Fibroblast of skin of left biceps (primary cell): ENCODE measurements at regions not wholly inside any gene's neighbourhood (a gene's known extent, or its start where the extent isn't known, plus 50 kb on each side); places are given as distances from the start of the nearest gene placed in this dataset.
A peak's percentile ranks its signal among the peaks of the same experiment; 100 is the strongest.

Experiments used
- DNase-seq, 2 experiments: peaks; one replicate each; pipeline ENCODE4 v3.0.0-alpha.2; 2013; ENCODE audit warnings: low read depth in 2 of 2

DNA sequence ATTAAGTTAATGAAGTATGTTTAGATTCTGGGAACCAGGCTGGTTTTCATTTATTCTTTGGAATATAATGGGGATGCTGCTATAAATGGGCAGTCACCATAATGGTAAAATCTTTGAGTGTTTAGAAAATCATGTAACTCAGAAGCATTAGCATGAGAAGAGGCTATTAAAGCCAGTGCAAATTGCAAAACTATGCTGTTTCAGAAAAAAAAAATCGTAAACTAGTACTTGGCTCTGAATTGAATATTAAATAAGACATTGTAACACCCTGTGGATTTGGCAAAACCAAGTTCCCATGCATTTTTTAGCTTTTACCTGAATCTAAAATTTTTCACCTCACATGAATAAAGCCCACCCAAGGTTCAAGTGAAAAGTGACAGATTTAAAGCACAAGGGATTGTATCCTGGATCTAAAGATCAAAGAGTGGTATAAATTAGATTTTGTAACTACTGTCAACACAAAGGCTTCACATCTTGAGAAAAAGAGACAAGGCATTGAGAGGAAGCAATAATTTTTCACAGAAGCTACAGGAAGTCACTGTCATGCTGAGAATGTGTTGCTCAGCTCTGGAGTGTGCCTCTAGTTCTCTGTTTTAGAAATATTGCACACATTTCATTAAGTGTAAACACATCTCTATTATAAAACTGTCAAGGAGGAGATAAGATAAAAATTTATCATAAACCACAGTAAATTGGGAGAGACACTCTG is 142.2 kb downstream of the ABCA8 start:
- no peak for DNase-seq

- no peak for DNase-seq
Observed at GRCh38 chr17:68809148-68809547, 146.0 kb downstream of the ABCA8 start.

- no peak for DNase-seq
Observed at GRCh38 chr17:68807998-68808772, 147.0 kb downstream of the ABCA8 start.

DNA sequence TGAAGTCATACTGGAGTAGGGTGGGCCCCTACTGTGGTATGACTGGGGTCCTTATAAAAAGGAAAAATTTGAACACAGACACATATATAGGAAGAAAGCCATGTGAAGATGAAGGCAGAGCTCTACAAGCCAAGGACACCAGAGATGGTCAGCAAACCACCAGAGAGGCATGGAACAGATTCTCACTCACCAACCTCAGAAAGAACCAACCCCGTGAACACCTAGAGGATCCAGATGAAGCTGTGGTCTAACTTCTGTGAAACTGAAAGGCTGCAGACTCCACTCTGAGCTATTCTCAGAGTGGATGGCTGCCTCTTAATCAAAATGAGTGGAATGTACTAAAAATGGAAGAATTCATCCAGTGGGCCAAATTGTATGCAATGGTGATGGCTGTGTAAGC is 149.6 kb downstream of the ABCA8 start:
- no peak for DNase-seq

- no peak for DNase-seq
Observed at GRCh38 chr17:68804777-68805520, 150.2 kb downstream of the ABCA8 start.

- no peak for DNase-seq
Observed at GRCh38 chr17:68803164-68803929, 151.8 kb downstream of the ABCA8 start.

GRCh38 chr17:68801335-68802247 is 153.6 kb downstream of the ABCA8 start:
- no peak for DNase-seq

DNA sequence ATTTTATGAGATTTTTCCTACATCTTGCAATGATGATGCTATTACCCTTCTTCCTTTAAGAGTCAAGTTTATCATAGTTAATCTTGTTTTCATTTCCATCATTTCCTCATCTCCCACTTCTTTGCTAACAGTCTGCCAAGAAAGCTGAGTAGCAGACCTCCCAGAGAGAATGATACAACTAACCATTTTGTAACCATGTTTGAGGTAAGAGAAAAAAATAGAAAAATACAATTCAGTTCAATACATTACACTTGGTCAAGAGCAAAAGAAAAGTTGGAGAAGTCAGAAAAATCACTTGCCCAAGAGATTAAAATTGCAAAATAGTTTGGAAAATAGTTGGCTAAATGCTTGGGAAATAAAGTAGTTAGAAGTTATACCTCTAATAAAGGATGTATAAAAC is 154.4 kb downstream of the ABCA8 start:
- DNase-seq, result no peak

GRCh38 chr17:68794636-68795434 is 160.4 kb downstream of the ABCA8 start:
- DNase-seq, result no peak

DNA sequence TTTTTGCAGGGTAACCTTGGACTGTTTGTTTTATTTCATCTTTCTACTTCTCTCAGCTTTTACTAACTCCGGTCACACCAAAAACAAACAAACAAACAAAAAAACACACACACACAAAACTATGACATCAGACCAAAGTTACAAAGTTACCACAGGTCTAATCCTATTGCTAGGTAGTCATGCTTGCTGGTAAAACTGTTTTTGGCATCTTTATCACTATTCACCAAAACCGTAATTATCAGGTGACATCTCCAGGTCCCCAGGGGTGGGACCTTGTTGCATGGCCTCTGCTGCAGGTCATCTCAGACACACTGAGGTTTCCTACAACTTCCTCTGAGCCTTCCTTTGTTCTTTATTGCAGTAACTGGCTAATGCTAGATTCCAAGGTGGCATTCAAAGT is 162.3 kb downstream of the ABCA8 start:
- no peak for DNase-seq

DNA sequence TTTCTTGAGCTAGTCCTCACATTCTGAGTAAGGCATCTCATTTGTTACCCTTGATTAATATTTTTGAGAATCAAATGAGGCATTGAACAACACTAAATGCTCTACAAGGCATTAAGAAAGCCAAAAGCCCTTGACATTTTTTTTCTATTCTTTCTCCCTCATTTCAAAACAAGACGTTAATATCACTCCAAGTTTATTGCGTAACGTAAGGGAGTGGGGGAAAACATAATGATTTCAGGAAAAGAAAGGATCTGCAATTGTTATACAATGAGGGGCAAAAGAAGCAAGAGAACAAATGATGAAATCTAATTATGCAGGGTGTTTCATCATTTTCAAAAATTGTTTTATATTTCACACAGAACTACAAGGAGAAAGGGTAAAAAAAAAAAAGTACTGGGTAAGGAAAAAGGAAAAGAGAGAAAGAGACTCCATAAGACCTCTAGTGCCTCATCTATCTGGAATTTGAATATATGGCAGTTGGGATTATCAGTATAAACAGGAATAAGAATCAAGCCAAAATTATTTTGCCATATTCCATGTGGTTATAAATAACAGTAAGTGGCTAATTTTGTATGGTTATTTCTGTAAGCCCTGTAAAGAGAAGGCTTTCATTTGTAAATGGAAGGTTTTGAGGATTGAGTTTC is 163.0 kb downstream of the ABCA8 start:
- DNase-seq, result no peak

DNA sequence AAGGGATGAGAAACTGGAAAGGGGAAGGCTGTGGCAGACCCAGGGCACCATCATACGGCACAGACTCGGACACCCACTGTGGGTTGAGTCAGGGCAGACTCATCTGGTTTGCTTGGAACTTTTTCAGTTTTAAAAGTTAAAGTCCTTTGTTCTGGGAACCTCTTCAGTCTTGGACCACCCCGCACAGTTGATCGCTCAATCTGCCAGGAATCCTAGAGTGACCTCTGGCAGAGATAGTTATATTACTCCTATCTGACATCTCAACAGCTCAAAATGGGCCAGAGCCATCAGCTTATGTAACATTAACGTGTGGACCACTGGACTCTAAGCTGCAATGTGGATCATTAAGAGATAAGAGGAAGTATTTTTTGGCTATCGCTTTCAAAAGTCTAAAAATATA is 164.3 kb downstream of the ABCA8 start:
- DNase-seq, result no peak

DNA sequence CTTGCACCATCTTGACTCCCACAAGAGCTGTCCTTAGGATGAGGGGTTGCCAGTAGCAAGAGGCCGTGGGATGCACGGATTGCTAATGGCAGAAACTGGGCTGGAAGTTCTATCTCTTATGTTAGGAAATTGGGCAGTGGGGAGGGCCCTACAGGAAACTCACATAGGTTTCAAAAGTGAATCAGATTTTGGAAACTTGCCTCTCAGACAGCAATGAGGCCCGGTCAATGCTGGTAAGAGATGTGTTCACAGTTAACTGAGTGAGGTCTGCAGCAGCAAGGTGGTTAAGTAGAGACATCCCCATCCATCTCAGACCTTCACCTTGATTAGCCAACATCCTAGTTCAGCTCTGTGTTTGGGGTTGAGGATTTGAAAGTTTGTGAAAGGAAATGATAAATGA is 164.7 kb downstream of the ABCA8 start:
- no peak for DNase-seq

DNA sequence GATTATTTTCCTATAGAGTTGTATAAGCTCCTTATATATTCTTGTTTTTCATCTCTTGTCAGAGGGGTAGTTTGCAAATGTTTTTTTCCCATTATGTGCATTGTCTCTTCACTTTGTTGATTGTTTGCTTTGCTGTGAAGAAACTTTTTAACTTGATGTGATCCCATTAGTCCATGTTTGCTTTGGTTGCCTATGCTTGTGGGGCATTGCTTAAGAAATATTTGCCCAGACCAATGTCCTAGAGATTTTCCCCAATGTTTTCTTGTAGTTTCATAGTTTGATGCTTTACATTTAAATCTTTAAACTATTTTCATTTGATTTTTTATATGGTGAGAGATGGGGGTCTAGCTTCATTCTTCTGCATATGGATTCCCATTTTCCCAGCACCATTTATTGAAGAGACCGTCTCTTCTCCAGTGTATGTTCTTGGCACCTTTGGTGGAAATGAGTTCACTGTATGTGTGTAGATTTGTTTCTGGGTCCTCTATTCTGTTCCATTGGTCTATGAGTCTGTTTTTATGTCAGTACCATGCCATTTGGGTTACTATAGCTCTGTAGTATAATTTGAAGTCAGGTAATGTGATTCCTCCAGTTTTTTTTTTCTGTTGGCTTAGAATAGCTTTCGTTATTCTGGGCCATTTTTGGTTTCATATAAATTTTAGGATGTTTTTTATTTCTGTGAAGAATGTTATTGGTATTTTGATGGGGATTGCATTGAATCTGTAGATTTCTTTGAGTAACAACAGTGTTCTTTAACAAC is 165.8 kb downstream of the ABCA8 start:
- no peak for DNase-seq

DNA sequence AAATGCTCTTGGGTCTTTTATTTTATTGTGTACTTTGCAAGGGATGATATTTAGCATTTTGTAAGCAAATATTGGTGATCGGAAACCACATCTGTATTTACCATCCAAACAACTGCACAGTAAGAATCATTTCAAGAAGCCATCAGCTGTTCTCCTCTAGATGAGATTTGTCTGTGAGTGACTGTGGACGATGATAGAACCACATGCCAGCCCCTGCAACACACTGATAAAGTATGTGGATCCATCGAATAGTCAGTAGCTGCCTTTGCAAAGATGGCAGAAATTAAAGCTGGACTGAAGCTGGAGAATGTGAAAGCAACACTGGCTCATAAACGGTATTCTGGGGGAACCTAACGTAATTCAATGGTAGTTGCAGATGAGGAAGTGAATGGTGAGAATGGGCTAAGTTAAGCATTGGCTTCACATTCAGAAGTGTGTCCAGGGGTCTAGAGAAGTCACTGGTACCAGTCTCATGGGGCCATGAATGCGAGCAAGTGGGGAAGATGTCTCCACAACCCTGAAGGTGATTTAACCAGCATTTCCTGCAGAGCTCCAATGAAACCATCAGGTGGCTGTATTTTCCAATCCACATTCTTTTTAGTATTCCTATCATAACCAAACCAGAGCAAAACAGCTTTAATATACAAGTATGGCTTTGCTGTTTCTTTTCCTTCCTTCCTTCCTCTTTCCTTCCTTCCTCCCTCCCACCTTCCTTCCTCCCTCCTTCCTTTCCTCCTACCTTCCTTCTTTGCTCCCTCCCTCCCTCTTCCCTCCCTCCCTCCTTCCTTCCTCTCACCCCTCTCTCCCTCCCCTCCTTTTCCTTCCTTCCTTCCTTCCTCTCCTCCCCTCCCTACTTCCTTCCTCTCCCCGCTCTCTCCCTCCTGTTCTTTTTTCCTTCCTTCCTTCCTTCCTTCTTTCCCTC is 169.4 kb downstream of the ABCA8 start:
- no peak for DNase-seq

GRCh38 chr17:68784431-68784830 is 170.8 kb downstream of the ABCA8 start:
- no peak for DNase-seq

DNA sequence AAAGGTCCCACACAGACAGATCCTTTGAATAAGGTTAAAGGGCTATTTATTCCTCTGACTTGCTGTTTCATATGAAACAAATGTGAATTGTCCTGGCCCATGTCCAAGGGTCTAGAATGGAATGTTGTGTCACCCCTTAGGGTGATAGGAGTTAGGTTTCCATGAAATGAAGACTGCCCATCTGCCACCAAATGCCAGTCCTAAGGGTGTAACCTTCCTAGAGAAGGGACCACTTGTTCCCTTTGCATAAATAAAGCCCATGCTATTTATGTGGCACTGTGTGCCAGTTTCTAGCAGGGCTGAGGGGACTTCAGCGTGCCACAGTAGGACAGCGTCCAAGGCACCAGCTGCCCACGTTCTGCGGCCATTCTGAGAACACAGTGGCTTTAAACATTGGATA is 171.3 kb downstream of the ABCA8 start:
- no peak for DNase-seq

- DNase-seq, result peak; percentile 65 to 67
Observed at GRCh38 chr17:68782789-68783188, 172.4 kb downstream of the ABCA8 start.
